HepG2 (cell line): ENCODE measurements at regions not wholly inside any gene's neighbourhood (a gene's known extent, or its start where the extent isn't known, plus 50 kb on each side); places are given as distances from the start of the nearest gene placed in this dataset.

Experiments used
- BHLHE40 ChIP-seq: IDR thresholded peaks from 2 replicates; pipeline ENCODE4 v1.6.1; 2011; ENCODE audit warnings: low read length, improper control_type of control experiment
- CBFB ChIP-seq: sonication (generic); formaldehyde crosslinking; IDR thresholded peaks from 2 replicates; pipeline ENCODE4 v1.4.0; 2020; ENCODE audit warnings: missing genetic modification reagents
- DMTF1 ChIP-seq: sonication (generic); formaldehyde crosslinking; IDR thresholded peaks from 2 replicates; pipeline ENCODE4 v1.4.0; 2020; ENCODE audit warnings: mild to moderate bottlenecking, missing genetic modification reagents
- EEA1 ChIP-seq: sonication (generic); formaldehyde crosslinking; IDR thresholded peaks from 2 replicates; pipeline ENCODE4 v1.5.1; 2020; ENCODE audit warnings: mild to moderate bottlenecking, missing genetic modification reagents, borderline replicate concordance
- GTF2F1 ChIP-seq: fragments of 150-350 bp; IDR thresholded peaks from 2 replicates; pipeline ENCODE4 v1.6.1; 2014; ENCODE audit warnings: low read length
- HNRNPH1 ChIP-seq: fragments of 200-400 bp; formaldehyde crosslinking; optimal IDR thresholded peaks from 2 replicates; pipeline ENCODE3; 2017; ENCODE audit warnings: mild to moderate bottlenecking, low read depth, low read length
- JARID2 ChIP-seq: sonication (generic); formaldehyde crosslinking; IDR thresholded peaks from 2 replicates; pipeline ENCODE4 v1.8.1; 2023; ENCODE audit warnings: missing genetic modification reagents, inconsistent platforms; ENCODE audit not compliant: insufficient replicate concordance
- KDM1A ChIP-seq: IDR thresholded peaks from 2 replicates; pipeline ENCODE4 v1.6.1; 2016; ENCODE audit warnings: missing compliant biosample characterization
- MAFK ChIP-seq, 2 experiments: IDR thresholded peaks in 1 of 2; conservative IDR thresholded peaks in 1 of 2; 2 replicates each; pipeline ENCODE4 v1.6.1; 2011; ENCODE audit warnings: improper control_type of control experiment in 2 of 2, low read length in 2 of 2
- MAX ChIP-seq: IDR thresholded peaks from 2 replicates; pipeline ENCODE4 v1.6.1; 2012; ENCODE audit warnings: inconsistent platforms
- NFE2L2 ChIP-seq: fragments of 150-350 bp; IDR thresholded peaks from 2 replicates; pipeline ENCODE4 v1.6.1; 2014; ENCODE audit warnings: low read length
- PHF8 ChIP-seq: sonication (generic); formaldehyde crosslinking; IDR thresholded peaks from 2 replicates; pipeline ENCODE4 v1.5.0; 2020; ENCODE audit warnings: missing genetic modification reagents
- RAD21 ChIP-seq: fragments of 450-650 bp; formaldehyde crosslinking; IDR thresholded peaks from 2 replicates; pipeline ENCODE4 v1.5.0; 2020; ENCODE audit warnings: mild to moderate bottlenecking
- RBFOX2 ChIP-seq: fragments of 200-400 bp; formaldehyde crosslinking; IDR thresholded peaks from 2 replicates; pipeline ENCODE4 v1.6.1; 2017; ENCODE audit warnings: low read depth, mild to moderate bottlenecking, low read length
- RFX5 ChIP-seq: IDR thresholded peaks from 2 replicates; pipeline ENCODE4 v1.6.1; 2011; ENCODE audit warnings: low read depth, low read length, improper control_type of control experiment
- SIX1 ChIP-seq: sonication (generic); formaldehyde crosslinking; IDR thresholded peaks from 2 replicates; pipeline ENCODE4 v1.4.0; 2020; ENCODE audit warnings: missing genetic modification reagents, borderline replicate concordance
- SKI ChIP-seq: fragments of 450-650 bp; IDR thresholded peaks from one replicate; pipeline ENCODE4 v1.6.1; 2018; ENCODE audit warnings: mild to moderate bottlenecking; ENCODE audit not compliant: partially characterized antibody
- SP5 ChIP-seq: IDR thresholded peaks from 2 replicates; pipeline ENCODE4 v1.6.1; 2016; ENCODE audit warnings: low read depth, borderline replicate concordance
- SRSF1 ChIP-seq: fragments of 200-400 bp; formaldehyde crosslinking; optimal IDR thresholded peaks from 2 replicates; pipeline ENCODE3; 2017; ENCODE audit warnings: mild to moderate bottlenecking, low read depth, low read length, moderate library complexity
- TFAP4 ChIP-seq: sonication (generic); IDR thresholded peaks from 2 replicates; pipeline ENCODE4 v1.6.1; 2016; ENCODE audit warnings: low read depth, borderline replicate concordance
- ZNF12 ChIP-seq: sonication (generic); formaldehyde crosslinking; IDR thresholded peaks from 2 replicates; pipeline ENCODE4 v1.5.0; 2020; ENCODE audit warnings: missing genetic modification reagents
- ZNF160 ChIP-seq: sonication (generic); formaldehyde crosslinking; IDR thresholded peaks from 2 replicates; pipeline ENCODE4 v1.8.0; 2022; ENCODE audit warnings: mild to moderate bottlenecking, inconsistent platforms, missing genetic modification reagents
- ZNF205 ChIP-seq: IDR thresholded peaks from 2 replicates; pipeline ENCODE4 v1.6.1; 2018; ENCODE audit warnings: missing biosample characterization, missing genetic modification reagents
- ZNF557 ChIP-seq: sonication (generic); formaldehyde crosslinking; IDR thresholded peaks from 2 replicates; pipeline ENCODE4 v1.4.0; 2020; ENCODE audit warnings: missing genetic modification reagents
- ZNF563 ChIP-seq: sonication (generic); formaldehyde crosslinking; IDR thresholded peaks from 2 replicates; pipeline ENCODE4 v1.8.0; 2022; ENCODE audit warnings: mild to moderate bottlenecking, moderate library complexity, missing genetic modification reagents
- ZNF567 ChIP-seq: sonication (generic); formaldehyde crosslinking; IDR thresholded peaks from 2 replicates; pipeline ENCODE4 v1.8.1; 2023; ENCODE audit warnings: mild to moderate bottlenecking, missing genetic modification reagents, borderline replicate concordance
- ZNF569 ChIP-seq: sonication (generic); formaldehyde crosslinking; IDR thresholded peaks from 2 replicates; pipeline ENCODE4 v1.5.0; 2020; ENCODE audit warnings: mild to moderate bottlenecking, missing genetic modification reagents, moderate library complexity, borderline replicate concordance
- ZNF703 ChIP-seq: sonication (generic); formaldehyde crosslinking; IDR thresholded peaks from 2 replicates; pipeline ENCODE4 v1.5.1; 2020; ENCODE audit warnings: missing genetic modification reagents, mild to moderate bottlenecking, moderate library complexity, borderline replicate concordance
- ZNF740 ChIP-seq: sonication (generic); formaldehyde crosslinking; IDR thresholded peaks from 2 replicates; pipeline ENCODE4 v1.4.0; 2020; ENCODE audit warnings: missing genetic modification reagents
- TF ChIP-seq, protein P1 (sequence below): IDR thresholded peaks from 2 replicates; pipeline ENCODE4 v1.6.1; 2016; ENCODE audit warnings: low read depth

DNA sequence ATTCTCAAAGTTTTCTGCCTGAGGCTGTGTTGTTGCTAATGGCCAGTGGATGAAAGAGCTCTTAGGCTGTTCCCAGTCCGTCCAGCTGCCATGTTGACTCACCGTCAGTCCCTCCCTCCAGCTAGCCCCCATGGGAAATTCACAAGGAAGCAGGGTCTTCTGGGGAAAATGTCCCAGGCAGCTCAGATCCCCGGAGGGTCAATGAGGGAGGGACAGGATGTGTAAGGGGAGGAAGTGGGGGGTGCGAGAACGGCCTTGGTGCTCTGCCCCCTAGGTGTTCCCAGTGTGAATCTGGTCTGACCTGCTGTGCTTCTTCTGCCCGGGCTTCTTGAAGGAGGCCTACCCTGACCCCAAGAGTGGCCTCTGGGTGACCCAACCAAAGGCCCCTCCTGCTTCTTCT lies 65.9 kb downstream of the CEBPB start (continued):
- TF ChIP-seq MAX (no peak), CBFB (CRISPR knock-in tag) (no peak), ZNF12 (CRISPR knock-in tag) (no peak), SKI (no peak), NFE2L2 (no peak), RFX5 (no peak), KDM1A (CRISPR knock-in tag) (no peak), SIX1 (CRISPR knock-in tag) (no peak), BHLHE40 (no peak), RAD21 (no peak), RBFOX2 (no peak), ZNF569 (CRISPR knock-in tag) (no peak), JARID2 (CRISPR knock-in tag) (no peak), PHF8 (CRISPR knock-in tag) (no peak), DMTF1 (no peak), SRSF1 (no peak), ZNF205 (CRISPR knock-in tag) (no peak), EEA1 (CRISPR knock-in tag) (no peak), ZNF563 (CRISPR knock-in tag) (no peak), MAFK (conservative IDR thresholded peaks at IDR 0.05 in 1 of 2, IDR thresholded peaks at IDR 0.05 in 1 of 2; ENCODE audit: low read length in 2 of 2) (no peak), GTF2F1 (no peak), ZNF557 (no peak), ZNF703 (CRISPR knock-in tag) (no peak), ZNF160 (CRISPR knock-in tag) (no peak), ZNF567 (CRISPR knock-in tag) (no peak), ZNF740 (peak; percentile 90), TFAP4 (no peak), SP5 (CRISPR knock-in tag) (0 out of 2 replicates have a peak, but pooled peaks have one; percentile 32), HNRNPH1 (no peak)
- TF ChIP-seq, protein P1, sequence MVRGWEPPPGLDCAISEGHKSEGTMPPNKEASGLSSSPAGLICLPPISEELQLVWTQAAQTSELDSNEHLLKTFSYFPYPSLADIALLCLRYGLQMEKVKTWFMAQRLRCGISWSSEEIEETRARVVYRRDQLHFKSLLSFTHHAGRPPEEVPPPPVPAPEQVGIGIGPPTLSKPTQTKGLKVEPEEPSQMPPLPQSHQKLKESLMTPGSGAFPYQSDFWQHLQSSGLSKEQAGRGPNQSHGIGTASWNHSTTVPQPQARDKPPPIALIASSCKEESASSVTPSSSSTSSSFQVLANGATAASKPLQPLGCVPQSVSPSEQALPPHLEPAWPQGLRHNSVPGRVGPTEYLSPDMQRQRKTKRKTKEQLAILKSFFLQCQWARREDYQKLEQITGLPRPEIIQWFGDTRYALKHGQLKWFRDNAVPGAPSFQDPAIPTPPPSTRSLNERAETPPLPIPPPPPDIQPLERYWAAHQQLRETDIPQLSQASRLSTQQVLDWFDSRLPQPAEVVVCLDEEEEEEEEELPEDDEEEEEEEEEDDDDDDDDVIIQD (CRISPR knock-in tag), result 0 out of 2 replicates have a peak, but pooled peaks have one; percentile 20
